HG03175 (cell line): ENCODE measurements at regions not wholly inside any gene's neighbourhood (a gene's known extent, or its start where the extent isn't known, plus 50 kb on each side); places are given as distances from the start of the nearest gene placed in this dataset.

Experiments used
- ATAC-seq: cut with Tn5 transposase; IDR thresholded peaks from one replicate; pipeline ENCODE4 v1.9.1; 2021; ENCODE audit warnings: mild to moderate bottlenecking, moderate library complexity; ENCODE audit not compliant: unreplicated experiment

- ATAC-seq: no peak
These were observed 249.7 kb upstream of the HS3ST5 start for GRCh38 chr6:114592506-114592905.

- ATAC-seq: no peak
These were observed 245.9 kb upstream of the HS3ST5 start for GRCh38 chr6:114588726-114589125.

- no peak for ATAC-seq
These were observed 243.5 kb upstream of the HS3ST5 start for GRCh38 chr6:114586298-114586697.

- ATAC-seq: no peak
These were observed 238.5 kb upstream of the HS3ST5 start for GRCh38 chr6:114581293-114581692.

GRCh38 chr6:114580882-114581281, 238.1 kb upstream of the HS3ST5 start:
- ATAC-seq: no peak

- no peak for ATAC-seq
These were observed 236.7 kb upstream of the HS3ST5 start for GRCh38 chr6:114579486-114579885.

GRCh38 chr6:114577109-114577508, 234.3 kb upstream of the HS3ST5 start:
- no peak for ATAC-seq

- ATAC-seq: no peak
These were observed 233.5 kb upstream of the HS3ST5 start for GRCh38 chr6:114576330-114576729.

- ATAC-seq: no peak
These were observed 226.8 kb upstream of the HS3ST5 start for GRCh38 chr6:114569669-114570068.

- ATAC-seq: no peak
These were observed 221.6 kb upstream of the HS3ST5 start for GRCh38 chr6:114564302-114564933.

GRCh38 chr6:114559419-114559818, 216.6 kb upstream of the HS3ST5 start:
- ATAC-seq: no peak

- ATAC-seq: no peak
These were observed 215.3 kb upstream of the HS3ST5 start for GRCh38 chr6:114558153-114558552.

GRCh38 chr6:114556846-114557488, 214.1 kb upstream of the HS3ST5 start:
- no peak for ATAC-seq

- no peak for ATAC-seq
These were observed 207.5 kb upstream of the HS3ST5 start for GRCh38 chr6:114550316-114550715.

GRCh38 chr6:114543696-114544095, 200.9 kb upstream of the HS3ST5 start:
- no peak for ATAC-seq

GRCh38 chr6:114541794-114542193, 199.0 kb upstream of the HS3ST5 start:
- no peak for ATAC-seq

GRCh38 chr6:114537977-114538376, 195.2 kb upstream of the HS3ST5 start:
- ATAC-seq: no peak

- ATAC-seq: no peak
These were observed 192.0 kb upstream of the HS3ST5 start for GRCh38 chr6:114534813-114535212.

- no peak for ATAC-seq
These were observed 181.3 kb upstream of the HS3ST5 start for GRCh38 chr6:114524081-114524480.

GRCh38 chr6:114523508-114523907, 180.7 kb upstream of the HS3ST5 start:
- no peak for ATAC-seq

- ATAC-seq: no peak
These were observed 179.1 kb upstream of the HS3ST5 start for GRCh38 chr6:114521926-114522325.

GRCh38 chr6:114520976-114521375, 178.2 kb upstream of the HS3ST5 start:
- ATAC-seq: no peak

- ATAC-seq: no peak
These were observed 171.3 kb upstream of the HS3ST5 start for GRCh38 chr6:114514170-114514569.
